ENCODE measurements at regions not wholly inside any gene's neighbourhood (a gene's known extent, or its start where the extent isn't known, plus 50 kb on each side); places are given as distances from the start of the nearest gene placed in this dataset.

DNA sequence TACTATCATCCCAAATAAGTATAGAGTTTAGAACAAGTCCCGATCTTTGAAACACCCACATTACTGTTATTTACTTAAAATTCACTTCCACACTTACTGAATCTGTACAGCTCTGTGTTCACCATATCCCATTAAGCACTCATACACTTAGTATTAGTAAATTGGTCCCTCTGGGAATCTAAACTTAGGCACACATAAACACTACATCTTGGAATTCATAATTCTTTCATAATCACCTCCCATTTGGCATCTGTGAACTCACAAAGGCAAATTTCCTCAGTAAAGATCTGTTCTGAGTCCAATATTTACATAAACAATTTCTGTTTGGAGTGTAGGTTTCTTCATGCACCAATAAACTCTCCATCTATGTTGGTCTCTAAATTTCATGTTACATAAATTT is 52.6 kb upstream of the PPARGC1A start:
- TF ChIP-seq, protein P1, sequence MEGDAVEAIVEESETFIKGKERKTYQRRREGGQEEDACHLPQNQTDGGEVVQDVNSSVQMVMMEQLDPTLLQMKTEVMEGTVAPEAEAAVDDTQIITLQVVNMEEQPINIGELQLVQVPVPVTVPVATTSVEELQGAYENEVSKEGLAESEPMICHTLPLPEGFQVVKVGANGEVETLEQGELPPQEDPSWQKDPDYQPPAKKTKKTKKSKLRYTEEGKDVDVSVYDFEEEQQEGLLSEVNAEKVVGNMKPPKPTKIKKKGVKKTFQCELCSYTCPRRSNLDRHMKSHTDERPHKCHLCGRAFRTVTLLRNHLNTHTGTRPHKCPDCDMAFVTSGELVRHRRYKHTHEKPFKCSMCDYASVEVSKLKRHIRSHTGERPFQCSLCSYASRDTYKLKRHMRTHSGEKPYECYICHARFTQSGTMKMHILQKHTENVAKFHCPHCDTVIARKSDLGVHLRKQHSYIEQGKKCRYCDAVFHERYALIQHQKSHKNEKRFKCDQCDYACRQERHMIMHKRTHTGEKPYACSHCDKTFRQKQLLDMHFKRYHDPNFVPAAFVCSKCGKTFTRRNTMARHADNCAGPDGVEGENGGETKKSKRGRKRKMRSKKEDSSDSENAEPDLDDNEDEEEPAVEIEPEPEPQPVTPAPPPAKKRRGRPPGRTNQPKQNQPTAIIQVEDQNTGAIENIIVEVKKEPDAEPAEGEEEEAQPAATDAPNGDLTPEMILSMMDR (IDR thresholded peaks at IDR 0.05), result no peak
- no peak for TF ChIP-seq POLR2A (IDR thresholded peaks at IDR 0.05)
